ENCODE measurements at regions not wholly inside any gene's neighbourhood (a gene's known extent, or its start where the extent isn't known, plus 50 kb on each side); places are given as distances from the start of the nearest gene placed in this dataset.

DNA sequence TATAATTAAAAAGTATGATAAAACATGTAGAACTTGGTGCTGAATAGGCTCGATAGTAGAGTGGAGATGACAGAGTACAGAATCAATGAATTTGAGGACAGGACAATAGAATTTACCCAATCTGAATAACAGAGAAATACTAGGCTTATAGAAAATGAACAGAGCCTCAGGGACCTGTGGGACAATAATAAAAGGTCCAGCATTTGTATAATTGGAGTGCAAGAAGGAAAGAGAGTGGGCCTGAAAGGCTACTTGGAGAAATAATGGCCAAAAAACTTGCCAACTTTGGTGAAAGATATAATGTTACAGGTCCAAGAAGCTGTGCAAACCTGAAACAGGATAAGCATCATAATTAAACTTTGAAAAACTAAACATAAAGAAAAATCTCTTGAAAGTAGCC, 227.3 kb downstream of the CXCL12 start:
- ATAC-seq: no peak

GRCh38 chr10:44154956-44155355, 229.9 kb downstream of the CXCL12 start:
- ChIA-PET CTCF (no interaction called here), POLR2A (no interaction called here)
- Histone ChIP-seq H3K4me1 (no peaks in the 10 kb centered on the region), H3K4me2 (no peak overlapping the region), H3K4me3 (no peak overlapping the region), H3K9me3 (peaks cover 19% of the 10 kb centered on the region), H3K27ac (no peak overlapping the region)
- 0% methylated on average over 2 of the region's 2 CpGs for WGBS (ENCODE audit: missing lambda C conversion rate)
- ATAC-seq (no peak), DNase-seq (ENCODE audit: low read depth in 1 of 2, low spot score in 1 of 2) (no peak), FAIRE-seq (no peak)
- no peak for TF ChIP-seq TP53 (CRISPR knock-in tag; IDR thresholded peaks at IDR 0.05)
- no peak for TF ChIP-seq PHF8 (IDR thresholded peaks at IDR 0.05; ENCODE audit: borderline replicate concordance, low read depth)
- no peak for TF ChIP-seq CTCF (IDR thresholded peaks at IDR 0.05)
- TF ChIP-seq MAZ (IDR thresholded peaks at IDR 0.05; ENCODE audit: borderline replicate concordance, low read depth, low read length): no peak
- no peak for TF ChIP-seq KDM1A (IDR thresholded peaks at IDR 0.05; ENCODE audit: low read depth)
- TF ChIP-seq FOXS1 (CRISPR knock-in tag; IDR thresholded peaks at IDR 0.05): no peak
- TF ChIP-seq RCOR1 (IDR thresholded peaks at IDR 0.05; ENCODE audit: low read depth, low read length): no peak
- TF ChIP-seq POLR2AphosphoS2 (conservative IDR thresholded peaks at IDR 0.05; ENCODE audit: low read length): no peak
- TF ChIP-seq HOXB13 (CRISPR knock-in tag; IDR thresholded peaks at IDR 0.05; ENCODE audit: low read depth): no peak
- no peak for TF ChIP-seq MYC (IDR thresholded peaks at IDR 0.05; ENCODE audit: borderline replicate concordance, low read length)
- TF ChIP-seq BHLHE40 (IDR thresholded peaks at IDR 0.05; ENCODE audit: low read depth, low read length): no peak
- no peak for TF ChIP-seq CEBPB (IDR thresholded peaks at IDR 0.05)
- no peak for TF ChIP-seq JUNB (IDR thresholded peaks at IDR 0.05)
- no peak for TF ChIP-seq ZSCAN20 (CRISPR knock-in tag; IDR thresholded peaks at IDR 0.05)
- TF ChIP-seq ZC3H11A (IDR thresholded peaks at IDR 0.05): no peak

More for the DNA sequence above, 227.3 kb downstream of the CXCL12 start:
- Histone ChIP-seq H3K9me3 (peaks cover 15% of the 10 kb centered on the region), H3K4me1 (no peaks in the 10 kb centered on the region), H3K27ac (no peak overlapping the region), H3K4me3 (no peak overlapping the region), H3K4me2 (no peak overlapping the region)
- POLR2A ChIA-PET: no interaction called here
- CTCF ChIA-PET: no interaction called here
- 31% methylated on average over 1 of the region's 1 CpG for WGBS (ENCODE audit: missing lambda C conversion rate)
- FAIRE-seq (no peak), DNase-seq (ENCODE audit: low read depth in 1 of 2, low spot score in 1 of 2) (no peak)
- no peak for TF ChIP-seq SMC3 (IDR thresholded peaks at IDR 0.05)
- no peak for TF ChIP-seq RARB (CRISPR knock-in tag; IDR thresholded peaks at IDR 0.05)
- TF ChIP-seq TP53 (CRISPR knock-in tag; IDR thresholded peaks at IDR 0.05): no peak
- TF ChIP-seq ZNF302 (CRISPR knock-in tag; IDR thresholded peaks at IDR 0.05): no peak

DNA sequence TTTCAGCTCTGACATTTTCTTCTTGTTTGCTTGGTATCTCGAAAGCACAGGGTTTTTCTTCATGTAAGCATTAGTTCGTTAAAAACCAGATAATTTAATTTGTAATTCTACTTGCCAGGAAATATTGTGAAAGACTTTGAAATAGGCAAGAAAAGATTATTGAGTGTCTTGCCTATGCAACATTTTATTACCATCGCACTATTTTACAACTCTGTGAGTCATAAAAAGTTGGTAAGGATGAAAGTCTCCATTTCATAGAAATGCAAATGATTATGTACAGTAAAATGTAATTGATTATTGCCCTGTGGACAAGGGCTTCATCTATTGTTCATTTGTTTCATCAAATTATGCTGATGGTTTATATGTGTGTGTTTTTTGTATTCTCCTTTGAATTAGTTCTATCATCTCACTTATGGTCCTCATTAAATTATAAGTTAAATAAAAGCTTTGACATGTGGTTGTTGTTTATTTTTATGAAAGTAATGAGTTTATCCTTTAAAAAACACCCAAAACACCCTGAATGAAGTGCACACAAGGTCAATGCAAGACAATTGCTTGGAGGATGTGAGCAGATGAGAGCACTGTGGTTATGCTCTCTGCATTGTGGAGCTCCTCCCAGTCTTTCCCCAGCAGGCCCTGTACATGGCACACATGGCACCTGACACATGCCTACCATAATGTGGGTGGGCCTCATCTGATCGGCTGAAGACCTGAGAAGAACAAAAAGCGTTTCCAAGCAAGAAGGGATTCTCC, 230.8 kb downstream of the CXCL12 start:
- no peak for DNase-seq (ENCODE audit: low read depth in 1 of 2, low spot score in 1 of 2)
- no peak for FAIRE-seq
- TF ChIP-seq JUN (IDR thresholded peaks at IDR 0.05) (no peak), NFE2L2 (conservative IDR thresholded peaks at IDR 0.05; ENCODE audit: low read length) (no peak), BHLHE40 (IDR thresholded peaks at IDR 0.05; ENCODE audit: low read depth, low read length) (no peak), RCOR1 (IDR thresholded peaks at IDR 0.05; ENCODE audit: low read depth, low read length) (no peak), CHD4 (IDR thresholded peaks at IDR 0.05; ENCODE audit: borderline replicate concordance) (no peak), MYC (IDR thresholded peaks at IDR 0.05; ENCODE audit: borderline replicate concordance, low read length) (no peak), EHF (CRISPR knock-in tag; IDR thresholded peaks at IDR 0.05) (no peak), POLR2AphosphoS2 (conservative IDR thresholded peaks at IDR 0.05; ENCODE audit: low read length) (no peak), CHD2 (IDR thresholded peaks at IDR 0.05; ENCODE audit: low read length, partially characterized antibody) (no peak)

More for the DNA sequence above, 230.8 kb downstream of the CXCL12 start:
- no peak for ATAC-seq
- 6% methylated on average over 5 of the region's 5 CpGs for WGBS (ENCODE audit: missing lambda C conversion rate)
- POLR2A ChIA-PET: no interaction called here
- Histone ChIP-seq H3K4me1 (no peaks in the 10 kb centered on the region), H3K9me3 (peaks cover 19% of the 10 kb centered on the region), H3K4me3 (no peak overlapping the region), H3K27ac (no peak overlapping the region), H3K4me2 (no peak overlapping the region)
- CTCF ChIA-PET: no interaction called here
